HG02571 (cell line): ENCODE measurements at regions not wholly inside any gene's neighbourhood (a gene's known extent, or its start where the extent isn't known, plus 50 kb on each side); places are given as distances from the start of the nearest gene placed in this dataset.

Experiments used
- ATAC-seq: cut with Tn5 transposase; IDR thresholded peaks from one replicate; pipeline ENCODE4 v1.9.1; 2021; ENCODE audit warnings: mild to moderate bottlenecking, moderate library complexity; ENCODE audit not compliant: unreplicated experiment

DNA sequence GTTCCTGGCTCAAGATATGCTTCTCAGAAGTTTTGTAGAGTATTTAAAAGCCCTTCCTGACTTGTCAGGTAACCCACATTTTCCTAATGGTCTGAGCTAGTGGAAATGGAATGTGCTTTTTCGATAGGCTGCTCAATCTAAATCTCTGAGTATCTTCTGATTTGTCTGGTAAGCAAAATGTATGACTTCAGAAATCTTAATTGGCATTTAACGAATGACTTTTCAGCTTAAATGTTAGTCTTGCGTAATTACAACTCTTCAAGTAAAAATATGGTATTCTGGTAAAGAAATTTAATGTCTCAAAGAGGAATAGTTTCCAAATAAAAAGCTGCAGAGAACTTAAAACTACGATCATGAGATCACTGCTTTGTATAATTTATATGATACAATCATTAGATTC, 379.1 kb downstream of the ANKRD50 start:
- no peak for ATAC-seq

DNA sequence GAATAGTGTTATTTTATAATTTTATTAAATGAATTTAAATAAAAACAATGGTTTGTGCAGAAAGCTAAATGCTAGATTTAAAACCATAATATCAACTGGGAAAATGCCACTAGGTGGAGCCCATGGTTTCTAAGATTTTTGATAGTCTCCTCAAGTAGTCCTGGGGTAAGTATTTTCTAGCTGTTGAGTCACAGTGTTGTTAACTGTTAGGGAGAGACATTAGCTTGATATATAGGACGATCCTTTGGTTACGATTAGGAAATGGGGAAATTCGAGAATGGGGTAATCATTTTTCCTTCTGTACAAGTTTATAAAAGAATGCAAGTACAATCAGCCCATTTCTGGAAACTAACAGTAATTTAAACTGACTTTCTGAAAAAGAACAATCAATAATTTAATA, 378.4 kb downstream of the ANKRD50 start:
- no peak for ATAC-seq

DNA sequence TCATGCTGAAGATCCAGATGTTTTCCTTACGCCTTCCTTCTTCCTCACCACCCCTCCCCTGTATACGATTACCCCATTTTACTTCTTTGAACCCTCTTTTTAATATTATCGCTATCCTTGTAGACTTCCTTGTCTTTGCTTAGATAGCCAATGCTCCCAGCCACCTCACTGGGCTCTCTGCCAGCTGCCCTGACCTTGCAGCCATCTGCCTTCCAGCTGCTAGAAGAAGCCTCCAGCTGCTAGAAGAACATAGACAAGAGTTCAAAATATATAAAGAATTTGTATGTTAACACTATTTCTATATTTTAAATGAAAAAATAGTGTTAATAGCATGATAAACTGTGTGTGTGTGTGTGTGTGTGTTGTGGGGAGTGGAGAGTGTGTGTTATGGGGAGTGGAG, 374.7 kb downstream of the ANKRD50 start:
- no peak for ATAC-seq

DNA sequence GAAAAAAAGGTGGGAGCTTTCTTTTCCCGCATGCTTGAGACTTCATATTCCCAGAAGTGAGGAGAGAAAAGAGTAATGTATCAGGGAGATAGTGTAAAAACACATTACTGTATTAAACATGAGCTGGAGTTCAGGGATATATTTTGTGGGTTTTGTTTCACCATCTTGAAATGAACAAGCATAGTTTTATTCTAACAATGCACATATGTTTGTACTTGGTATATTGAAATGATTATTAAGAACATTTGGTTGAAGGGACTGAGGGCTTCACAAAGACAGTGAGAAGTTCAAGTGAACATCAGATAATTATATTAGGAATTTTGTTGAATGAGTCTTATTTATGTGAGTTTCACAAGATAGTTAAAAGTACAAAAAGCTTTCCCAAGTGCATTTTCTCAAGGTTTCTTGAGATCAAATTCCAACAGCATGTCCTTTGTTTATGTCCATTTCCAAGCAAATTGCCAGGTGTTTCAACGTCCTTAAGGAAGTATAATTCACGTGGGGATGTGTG, 368.8 kb downstream of the ANKRD50 start:
- ATAC-seq, result no peak

DNA sequence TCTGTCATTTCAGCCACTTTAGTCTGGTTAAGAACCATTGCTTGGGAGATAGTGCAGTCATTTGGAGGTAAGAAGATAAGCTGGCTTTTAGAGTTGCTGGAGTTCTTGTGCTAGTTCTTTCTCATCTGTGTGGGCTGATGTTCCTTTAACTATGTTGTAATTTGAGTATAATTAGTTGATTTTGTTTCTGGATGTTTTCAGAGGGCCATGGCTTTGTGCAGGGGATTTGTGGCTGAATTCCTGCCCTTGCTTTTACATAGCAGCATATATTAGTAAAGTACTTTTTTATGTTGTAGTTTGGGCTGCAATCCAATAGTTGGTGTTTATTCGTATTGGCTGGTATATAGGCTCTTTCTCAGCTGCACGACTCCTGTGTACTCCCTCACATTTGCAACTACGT, 339.6 kb downstream of the ANKRD50 start:
- no peak for ATAC-seq

DNA sequence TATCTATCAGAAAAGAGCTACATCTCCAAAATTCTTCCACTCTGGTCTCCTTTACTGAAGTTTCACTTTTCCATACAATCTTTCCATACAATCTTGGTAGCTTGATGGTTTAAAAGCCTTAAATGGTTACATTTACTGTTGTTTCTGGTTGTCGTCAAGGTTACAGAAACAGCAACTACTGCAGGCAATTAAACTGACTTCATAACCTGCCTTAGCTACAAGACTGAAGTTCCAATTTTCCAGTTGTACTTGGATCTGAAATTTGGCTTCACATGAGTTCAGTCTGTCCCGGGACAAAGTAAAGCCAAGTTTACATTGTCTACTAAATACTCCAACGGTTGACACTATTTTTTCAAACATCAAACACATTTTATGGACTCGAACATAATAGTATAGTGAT, 326.4 kb downstream of the ANKRD50 start:
- ATAC-seq, result no peak

DNA sequence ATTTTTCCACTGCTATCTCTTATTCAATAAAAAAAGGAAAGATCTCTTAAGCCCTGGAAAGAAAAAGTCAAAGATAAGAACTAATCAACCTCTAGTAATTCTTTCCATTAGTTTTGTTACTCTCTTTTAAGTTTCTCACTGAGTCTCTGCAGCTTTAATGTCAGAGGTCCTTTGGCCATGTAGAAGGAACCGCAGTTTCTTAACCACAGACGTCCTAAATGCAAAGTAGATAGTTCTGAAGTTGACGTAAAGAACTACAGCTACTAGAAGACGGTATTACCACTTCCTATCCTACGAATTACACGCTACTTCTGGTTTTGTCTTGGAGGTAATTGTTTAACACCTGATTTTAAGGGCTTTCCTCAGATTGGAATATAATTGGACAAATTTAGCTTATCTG, 325.9 kb downstream of the ANKRD50 start:
- no peak for ATAC-seq

DNA sequence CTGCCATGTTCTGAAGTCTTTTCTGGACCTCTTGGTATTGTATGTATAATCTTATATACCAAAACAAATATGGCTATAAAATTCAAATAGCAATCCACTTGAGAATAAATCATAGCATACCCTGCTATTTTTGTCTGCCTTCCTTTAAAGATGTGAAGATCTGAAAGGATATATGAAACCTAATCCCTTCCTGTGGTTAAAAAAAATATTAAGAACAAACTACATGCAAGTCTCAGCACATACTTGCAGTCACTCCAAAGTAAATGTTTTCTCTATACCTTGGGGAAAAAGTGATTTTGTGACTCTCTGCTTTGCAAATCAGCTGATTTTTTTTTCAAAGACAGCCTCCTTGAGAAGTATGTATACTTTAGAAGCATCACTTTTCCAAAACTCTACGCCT, 322.9 kb downstream of the ANKRD50 start:
- ATAC-seq, result no peak

DNA sequence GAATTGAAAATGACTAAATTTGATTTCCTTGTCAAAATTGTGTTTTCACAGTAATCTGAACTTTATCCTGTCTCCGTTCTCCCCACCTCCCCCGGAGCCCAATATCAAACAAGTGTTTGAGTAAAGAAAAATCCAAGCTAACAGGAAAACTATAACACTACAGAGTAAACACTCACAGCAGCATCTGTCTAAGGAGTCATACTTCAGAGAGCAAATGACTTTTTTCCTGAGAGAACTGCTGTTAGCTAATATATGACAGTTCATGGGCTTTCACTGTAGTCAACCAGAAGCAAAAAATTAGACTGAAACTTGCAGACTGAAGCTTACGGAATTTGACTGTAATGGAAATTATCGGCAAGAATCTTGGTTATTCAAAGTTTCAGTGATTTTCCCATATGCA, 321.7 kb downstream of the ANKRD50 start:
- ATAC-seq, result no peak

DNA sequence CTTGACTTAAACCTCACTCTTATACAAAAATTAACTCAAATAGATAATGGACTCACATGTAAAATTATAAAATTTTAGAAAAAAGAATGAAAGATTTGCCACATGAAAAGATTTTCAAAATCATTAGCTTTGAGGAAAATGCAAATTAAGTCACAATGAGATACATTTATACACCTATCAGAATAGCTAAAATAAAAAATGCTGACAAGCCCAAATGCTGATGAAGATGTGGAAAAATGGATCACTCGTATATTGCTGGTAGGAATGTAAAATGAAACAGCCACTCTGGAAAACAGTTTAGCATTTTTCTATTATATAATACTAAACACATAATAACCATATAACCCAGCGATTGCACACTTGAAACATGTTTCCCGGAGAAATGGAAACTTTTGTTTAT, 316.2 kb downstream of the ANKRD50 start:
- ATAC-seq, result no peak

DNA sequence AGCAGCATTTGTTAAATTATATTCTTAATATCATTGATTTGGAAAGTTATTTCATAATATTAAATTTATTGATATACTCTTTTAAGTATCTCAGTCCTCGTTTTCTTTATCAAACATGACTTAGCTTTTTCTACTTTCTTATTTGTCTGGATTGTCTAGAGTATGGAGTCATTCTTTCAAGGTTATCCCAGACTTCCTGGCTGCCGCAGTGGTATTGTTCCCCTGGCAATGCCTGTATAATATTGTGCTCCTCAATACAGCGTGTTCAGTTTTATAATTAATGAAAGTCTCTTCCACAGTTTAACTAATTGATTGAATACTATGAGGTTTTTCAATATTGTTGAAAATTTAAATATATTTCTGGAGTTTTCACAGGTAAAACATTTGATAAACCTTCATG, 310.9 kb downstream of the ANKRD50 start:
- ATAC-seq, result no peak

DNA sequence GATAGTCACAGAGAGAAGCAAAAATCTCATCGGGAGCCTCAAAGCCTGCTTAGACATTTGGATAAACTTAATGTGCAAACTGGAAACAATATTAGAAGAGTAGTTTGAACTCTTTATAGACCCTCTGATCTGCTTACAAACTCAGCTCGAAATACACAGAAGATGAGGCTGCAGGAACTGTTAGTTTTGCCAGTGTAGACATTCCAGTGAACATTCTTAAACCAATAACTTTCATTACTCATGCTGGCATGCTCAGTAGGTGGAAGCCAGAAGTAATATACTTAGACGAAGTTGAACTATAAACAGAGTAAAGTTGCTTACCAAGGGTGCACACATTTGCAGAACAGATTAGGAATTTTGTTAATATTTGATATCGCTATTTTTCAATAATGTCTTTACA, 303.5 kb downstream of the ANKRD50 start:
- ATAC-seq, result no peak

DNA sequence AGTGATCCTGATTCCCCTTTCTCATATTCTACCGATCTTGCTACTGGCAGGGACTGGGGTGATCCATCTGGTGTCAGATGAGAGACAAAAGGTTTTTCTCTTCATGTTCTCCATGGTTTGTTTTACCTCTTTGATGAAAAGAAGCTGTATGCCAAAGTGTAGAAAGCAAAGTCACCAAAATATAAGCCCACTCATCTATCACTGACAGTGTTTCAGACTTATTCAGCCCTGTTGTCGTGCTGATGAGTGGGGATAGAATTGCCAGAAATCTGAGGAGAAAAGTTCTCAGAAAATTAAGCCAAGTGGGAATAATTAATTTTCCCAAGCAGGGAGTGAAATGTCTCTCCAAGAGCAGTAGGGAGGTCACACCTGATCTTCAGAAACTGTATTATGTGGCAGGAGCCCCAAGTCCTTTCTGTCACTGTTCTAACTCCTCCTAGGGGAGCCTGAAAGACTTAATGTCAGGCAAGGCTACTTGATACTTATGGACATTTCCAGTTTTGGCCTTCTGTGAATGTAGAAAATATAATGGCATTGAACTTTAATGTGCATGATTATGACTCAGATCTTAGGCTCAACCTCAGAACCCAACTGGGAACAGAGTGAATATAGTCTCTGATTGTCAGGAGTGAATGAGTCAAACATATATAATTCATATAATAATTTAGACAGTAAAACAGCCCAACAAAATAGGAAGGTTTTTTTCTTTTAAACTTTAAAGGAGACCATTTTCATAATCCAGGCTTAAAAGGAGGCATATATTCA, 298.1 kb downstream of the ANKRD50 start:
- no peak for ATAC-seq

DNA sequence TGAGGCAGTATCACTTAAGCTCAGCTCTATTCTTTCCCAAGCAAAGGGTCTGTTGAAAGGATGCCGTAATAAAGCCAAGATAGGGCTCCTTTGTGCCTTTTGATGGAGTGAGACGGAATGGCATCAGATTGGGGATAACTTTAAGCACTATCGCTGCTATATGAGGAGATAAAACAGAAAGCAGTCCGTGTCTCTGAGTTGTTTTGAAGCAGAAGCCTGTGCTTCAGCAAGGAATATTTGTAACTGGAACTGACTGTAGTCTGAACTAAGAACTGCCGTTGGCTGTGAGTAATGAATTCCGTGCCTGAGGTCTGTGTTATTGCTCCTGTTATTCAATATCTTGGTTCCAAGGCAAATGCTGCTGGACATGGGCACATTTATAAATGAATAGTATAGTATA, 297.4 kb downstream of the ANKRD50 start:
- ATAC-seq, result no peak

DNA sequence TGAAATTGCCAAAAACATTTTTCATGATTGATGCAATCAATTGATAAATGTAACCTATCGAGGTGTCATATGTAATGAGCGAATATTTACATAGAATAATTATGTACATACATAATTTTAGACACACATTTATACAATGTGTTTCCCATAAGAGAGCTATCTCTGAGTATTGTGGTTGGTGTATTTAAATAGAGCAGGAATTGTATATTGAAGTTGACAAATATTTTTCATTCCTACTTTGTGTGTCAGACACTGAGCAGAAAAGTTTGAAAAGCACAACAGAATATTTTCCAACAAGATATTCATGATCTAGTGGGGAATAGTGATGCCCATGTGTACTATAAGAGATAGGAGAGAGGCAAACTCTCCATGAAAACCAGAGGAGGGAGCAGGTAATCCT, 295.2 kb downstream of the ANKRD50 start:
- no peak for ATAC-seq

DNA sequence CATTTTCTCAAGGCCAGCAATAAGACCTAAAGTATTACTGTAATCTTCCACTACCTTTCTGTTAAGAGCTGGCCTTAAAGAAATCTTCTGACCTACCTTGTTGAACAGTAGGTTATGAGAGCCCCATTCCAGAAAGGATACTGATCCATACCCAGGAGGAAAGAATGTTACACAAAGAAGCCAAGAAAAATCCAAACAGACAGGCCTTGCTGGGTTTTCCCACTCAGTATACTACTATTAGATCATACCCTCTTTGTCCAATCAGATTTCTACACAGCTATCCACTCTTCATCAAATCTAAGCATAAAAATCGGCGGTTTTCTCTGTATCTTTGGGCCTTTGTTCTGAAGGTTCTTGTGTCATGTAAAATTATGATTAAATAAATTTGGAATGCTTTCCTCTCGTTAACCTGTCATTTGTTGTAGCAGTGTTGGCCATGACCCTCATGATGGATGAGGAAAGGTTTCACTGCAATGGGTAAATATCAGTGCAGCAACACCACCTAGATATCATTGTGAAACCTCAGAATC, 292.3 kb downstream of the ANKRD50 start:
- no peak for ATAC-seq

DNA sequence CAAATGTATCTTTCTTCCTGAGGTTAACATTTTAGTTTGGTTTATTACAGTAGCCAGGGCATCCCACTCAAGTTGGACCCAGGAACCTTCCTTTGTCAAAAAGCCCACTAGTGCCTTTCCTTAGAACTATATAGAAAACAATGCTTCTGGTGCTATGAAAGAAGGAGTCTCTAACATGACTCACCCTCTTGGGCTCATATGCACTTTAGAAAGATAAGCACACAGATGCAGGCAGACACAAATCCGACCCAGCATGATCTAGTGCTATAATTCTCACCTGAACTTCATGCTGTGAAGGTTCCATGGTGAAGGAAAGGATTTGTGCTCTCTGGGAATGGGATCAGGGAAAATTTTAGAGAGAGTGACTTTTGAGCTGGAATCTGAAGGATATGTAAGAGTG, 289.4 kb downstream of the ANKRD50 start:
- no peak for ATAC-seq

DNA sequence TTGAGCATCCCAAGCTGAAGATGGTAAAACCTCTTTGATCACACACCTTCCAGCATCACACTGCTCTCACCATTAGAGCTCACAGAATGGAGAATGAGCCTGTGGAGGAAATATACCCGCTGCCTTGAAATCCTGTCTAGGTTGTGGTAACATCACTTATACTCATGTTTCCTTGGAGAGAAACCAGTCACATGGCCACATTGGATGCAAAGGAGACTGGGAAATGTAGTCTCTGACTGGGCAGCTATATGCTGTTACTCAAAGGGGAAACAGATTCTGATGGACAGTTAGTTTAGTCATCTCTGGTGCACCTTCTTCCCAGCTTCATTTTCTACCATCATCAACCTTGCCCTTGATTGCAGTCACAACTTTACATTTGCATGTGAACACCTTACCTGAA, 286.3 kb downstream of the ANKRD50 start:
- no peak for ATAC-seq

DNA sequence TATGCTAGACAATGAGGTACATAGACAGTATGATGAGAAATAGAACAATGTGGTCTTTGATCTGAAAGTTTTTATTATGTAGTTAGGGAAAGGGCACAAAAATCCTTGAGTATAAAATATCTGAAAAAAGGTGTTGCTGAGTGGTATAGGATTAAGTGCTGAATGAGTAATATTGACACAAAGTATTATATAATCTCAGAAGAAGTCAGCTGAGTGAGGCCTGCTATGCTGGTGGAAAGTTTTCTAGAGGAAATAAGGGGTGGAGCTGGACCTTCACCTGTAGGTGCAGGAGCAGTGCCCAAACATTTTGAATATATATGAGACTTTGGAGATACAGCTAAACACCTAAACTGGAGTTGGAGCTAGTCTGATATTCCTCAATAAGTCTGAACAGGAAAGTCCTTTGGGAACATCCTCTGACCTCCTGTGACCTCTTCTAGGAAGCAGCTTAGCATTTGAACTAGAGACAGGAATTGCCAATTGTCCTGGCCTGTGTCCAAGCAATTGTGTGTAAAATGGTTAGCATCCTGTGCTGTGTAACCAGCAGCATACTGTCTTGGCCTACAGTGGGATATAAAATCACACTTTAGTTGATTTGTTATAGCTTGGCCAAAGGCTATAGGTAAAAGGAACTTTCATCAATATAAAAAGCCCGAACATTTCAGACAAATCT, 285.3 kb downstream of the ANKRD50 start:
- ATAC-seq, result no peak

DNA sequence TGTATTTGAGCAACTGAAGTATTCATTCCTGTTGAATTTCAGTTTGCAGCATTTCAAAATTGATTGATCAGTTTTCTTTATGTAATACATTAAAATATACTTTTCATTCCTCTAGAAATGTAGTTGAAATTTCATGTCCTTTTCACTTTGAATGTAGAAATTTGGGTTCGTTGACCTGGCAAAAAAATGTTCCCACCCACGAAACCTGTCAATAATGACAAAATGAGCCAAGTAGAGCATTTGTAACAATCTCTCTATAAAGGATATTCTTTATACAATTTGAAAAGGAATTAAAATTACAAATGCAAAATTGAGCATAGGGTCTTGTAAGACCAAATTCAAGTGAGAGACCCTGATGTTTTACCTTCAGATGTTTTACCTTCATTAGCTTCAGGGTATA, 283.9 kb downstream of the ANKRD50 start:
- no peak for ATAC-seq

DNA sequence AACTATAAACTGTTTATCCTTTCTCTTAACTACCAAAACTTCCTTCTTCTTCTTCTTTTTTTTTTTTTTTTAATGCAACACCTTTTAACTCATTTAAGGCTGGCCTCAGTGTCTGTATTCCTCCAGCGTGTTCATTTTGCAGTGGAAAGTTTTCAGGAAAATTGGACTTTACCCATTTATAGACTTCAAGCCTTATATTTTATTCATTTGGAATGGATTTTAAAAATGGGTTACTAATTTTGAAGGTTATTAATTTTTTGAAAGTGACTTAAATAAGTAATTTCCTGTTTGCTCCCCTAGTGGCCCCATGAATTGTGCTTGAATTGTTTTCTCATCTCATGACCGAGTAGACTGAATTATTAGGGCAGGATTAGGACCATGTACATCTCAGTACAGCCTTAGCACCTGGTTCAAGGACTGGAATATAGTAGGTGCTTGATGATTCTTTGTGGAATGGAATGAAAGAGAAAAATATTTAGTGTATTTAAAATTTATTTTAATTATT, 282.7 kb downstream of the ANKRD50 start:
- no peak for ATAC-seq

DNA sequence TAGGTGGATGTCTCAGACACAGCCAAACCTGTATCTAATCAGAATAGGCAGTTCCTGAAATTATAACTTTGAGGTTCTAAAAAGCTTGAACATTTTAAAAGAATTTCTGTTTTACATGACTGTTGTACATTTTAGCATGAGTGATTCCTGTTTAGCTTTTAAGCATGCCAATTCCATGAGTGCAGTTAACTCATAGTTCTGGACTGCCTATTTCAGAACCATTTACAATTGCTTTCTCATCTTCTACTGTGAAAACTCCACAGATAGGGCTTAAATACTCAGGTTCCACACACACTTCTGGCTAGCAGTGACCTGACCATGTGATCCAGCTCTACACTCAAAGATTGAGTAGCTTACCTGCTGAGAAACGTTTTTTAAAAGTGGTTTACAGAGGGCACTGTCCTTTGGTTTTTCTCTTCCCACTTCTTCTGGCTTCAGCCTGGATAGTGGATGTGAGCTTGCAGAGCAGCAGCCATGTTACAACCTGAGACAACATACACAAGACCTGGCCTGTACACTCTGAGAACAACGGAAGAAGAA, 280.8 kb downstream of the ANKRD50 start:
- ATAC-seq, result no peak
